ENCODE measurements at regions not wholly inside any gene's neighbourhood (a gene's known extent, or its start where the extent isn't known, plus 50 kb on each side); places are given as distances from the start of the nearest gene placed in this dataset.

- H3K4me1 ChIP-seq (ENCODE audit: insufficient read depth, low read length): no peaks in the 10 kb centered on the region
- no peak overlapping the region for H3K9ac ChIP-seq (ENCODE audit: low read depth, low read length)
- H3K36me3 ChIP-seq (ENCODE audit: insufficient read depth, low read depth, low read length): no peaks in the 10 kb centered on the region
- H3K27me3 ChIP-seq (ENCODE audit: insufficient read depth, low read length): no peaks in the 10 kb centered on the region
- H3K27ac ChIP-seq (ENCODE audit: low read length): no peak overlapping the region
- no peak overlapping the region for H3K4me3 ChIP-seq (ENCODE audit: low read length)
- no peaks in the 10 kb centered on the region for H3K9me3 ChIP-seq (ENCODE audit: insufficient read depth, low read depth, low read length)
These were observed 241.3 kb downstream of the EMX2 start for GRCh38 chr10:117783698-117784395.

- Histone ChIP-seq H3K9ac (ENCODE audit: low read depth, low read length) (no peak overlapping the region), H3K4me1 (ENCODE audit: insufficient read depth, low read length) (no peaks in the 10 kb centered on the region), H3K9me3 (ENCODE audit: insufficient read depth, low read depth, low read length) (no peaks in the 10 kb centered on the region), H3K36me3 (ENCODE audit: insufficient read depth, low read depth, low read length) (no peaks in the 10 kb centered on the region), H3K27ac (ENCODE audit: low read length) (no peak overlapping the region), H3K27me3 (ENCODE audit: insufficient read depth, low read length) (no peaks in the 10 kb centered on the region), H3K4me3 (ENCODE audit: low read length) (no peak overlapping the region)
These were observed 242.2 kb downstream of the EMX2 start for GRCh38 chr10:117784776-117785175.

GRCh38 chr10:117788911-117789310 lies 246.4 kb downstream of the EMX2 start:
- Histone ChIP-seq H3K9me3 (ENCODE audit: insufficient read depth, low read depth, low read length) (no peaks in the 10 kb centered on the region), H3K4me1 (ENCODE audit: insufficient read depth, low read length) (no peaks in the 10 kb centered on the region), H3K9ac (ENCODE audit: low read depth, low read length) (no peak overlapping the region), H3K4me3 (ENCODE audit: low read length) (no peak overlapping the region), H3K27me3 (ENCODE audit: insufficient read depth, low read length) (no peaks in the 10 kb centered on the region; the same call in 1 of the 2 replicates), H3K36me3 (ENCODE audit: insufficient read depth, low read depth, low read length) (no peaks in the 10 kb centered on the region), H3K27ac (ENCODE audit: low read length) (no peak overlapping the region)

GRCh38 chr10:117790179-117790578 lies 247.6 kb downstream of the EMX2 start:
- Histone ChIP-seq H3K4me1 (ENCODE audit: insufficient read depth, low read length) (no peaks in the 10 kb centered on the region), H3K27me3 (ENCODE audit: insufficient read depth, low read length) (no peaks in the 10 kb centered on the region; the same call in 1 of the 2 replicates), H3K9ac (ENCODE audit: low read depth, low read length) (no peak overlapping the region), H3K36me3 (ENCODE audit: insufficient read depth, low read depth, low read length) (no peaks in the 10 kb centered on the region), H3K4me3 (ENCODE audit: low read length) (no peak overlapping the region), H3K9me3 (ENCODE audit: insufficient read depth, low read depth, low read length) (no peaks in the 10 kb centered on the region), H3K27ac (ENCODE audit: low read length) (no peak overlapping the region)

- Histone ChIP-seq H3K9ac (ENCODE audit: low read depth, low read length) (no peak overlapping the region), H3K4me3 (ENCODE audit: low read length) (no peak overlapping the region), H3K36me3 (ENCODE audit: insufficient read depth, low read depth, low read length) (no peaks in the 10 kb centered on the region), H3K27ac (ENCODE audit: low read length) (no peak overlapping the region), H3K4me1 (ENCODE audit: insufficient read depth, low read length) (no peaks in the 10 kb centered on the region), H3K27me3 (ENCODE audit: insufficient read depth, low read length) (no peaks in the 10 kb centered on the region; the same call in 1 of the 2 replicates), H3K9me3 (ENCODE audit: insufficient read depth, low read depth, low read length) (no peaks in the 10 kb centered on the region)
These were observed 248.1 kb downstream of the EMX2 start for GRCh38 chr10:117790621-117791020.

- H3K27me3 ChIP-seq (ENCODE audit: insufficient read depth, low read length): no peaks in the 10 kb centered on the region; the same call in 1 of the 2 replicates
These were observed 249.7 kb downstream of the EMX2 start for GRCh38 chr10:117792214-117792613.

GRCh38 chr10:117796130-117796745 lies 250.5 kb downstream of the RAB11FIP2 start:
- Histone ChIP-seq H3K9me3 (ENCODE audit: insufficient read depth, low read depth, low read length) (no peaks in the 10 kb centered on the region), H3K27ac (ENCODE audit: low read length) (no peak overlapping the region), H3K36me3 (ENCODE audit: insufficient read depth, low read depth, low read length) (no peaks in the 10 kb centered on the region), H3K9ac (ENCODE audit: low read depth, low read length) (no peak overlapping the region), H3K4me1 (ENCODE audit: insufficient read depth, low read length) (no peaks in the 10 kb centered on the region), H3K4me3 (ENCODE audit: low read length) (no peak overlapping the region), H3K27me3 (ENCODE audit: insufficient read depth, low read length) (no peaks in the 10 kb centered on the region; the same call in 1 of the 2 replicates)

More at GRCh38 chr10:117792214-117792613, 249.7 kb downstream of the EMX2 start:
- Histone ChIP-seq H3K4me1 (ENCODE audit: insufficient read depth, low read length) (no peaks in the 10 kb centered on the region), H3K9me3 (ENCODE audit: insufficient read depth, low read depth, low read length) (no peaks in the 10 kb centered on the region), H3K36me3 (ENCODE audit: insufficient read depth, low read depth, low read length) (no peaks in the 10 kb centered on the region), H3K4me3 (ENCODE audit: low read length) (no peak overlapping the region), H3K9ac (ENCODE audit: low read depth, low read length) (no peak overlapping the region), H3K27ac (ENCODE audit: low read length) (no peak overlapping the region)

GRCh38 chr10:117797296-117797695 lies 249.4 kb downstream of the RAB11FIP2 start:
- H3K27ac ChIP-seq (ENCODE audit: low read length): no peak overlapping the region
- no peaks in the 10 kb centered on the region for H3K27me3 ChIP-seq (ENCODE audit: insufficient read depth, low read length)

GRCh38 chr10:117801691-117802090 lies 245.1 kb downstream of the RAB11FIP2 start:
- Histone ChIP-seq H3K27me3 (ENCODE audit: insufficient read depth, low read length) (no peaks in the 10 kb centered on the region), H3K9ac (ENCODE audit: low read depth, low read length) (no peak overlapping the region), H3K4me3 (ENCODE audit: low read length) (no peak overlapping the region), H3K27ac (ENCODE audit: low read length) (no peak overlapping the region), H3K4me1 (ENCODE audit: insufficient read depth, low read length) (no peaks in the 10 kb centered on the region), H3K36me3 (ENCODE audit: insufficient read depth, low read depth, low read length) (no peaks in the 10 kb centered on the region), H3K9me3 (ENCODE audit: insufficient read depth, low read depth, low read length) (no peaks in the 10 kb centered on the region)

More at GRCh38 chr10:117797296-117797695, 249.4 kb downstream of the RAB11FIP2 start:
- Histone ChIP-seq H3K9ac (ENCODE audit: low read depth, low read length) (no peak overlapping the region), H3K4me3 (ENCODE audit: low read length) (no peak overlapping the region), H3K36me3 (ENCODE audit: insufficient read depth, low read depth, low read length) (no peaks in the 10 kb centered on the region), H3K4me1 (ENCODE audit: insufficient read depth, low read length) (no peaks in the 10 kb centered on the region), H3K9me3 (ENCODE audit: insufficient read depth, low read depth, low read length) (no peaks in the 10 kb centered on the region)

- Histone ChIP-seq H3K9me3 (ENCODE audit: insufficient read depth, low read depth, low read length) (no peaks in the 10 kb centered on the region), H3K4me1 (ENCODE audit: insufficient read depth, low read length) (no peaks in the 10 kb centered on the region), H3K27me3 (ENCODE audit: insufficient read depth, low read length) (no peaks in the 10 kb centered on the region), H3K27ac (ENCODE audit: low read length) (no peak overlapping the region), H3K4me3 (ENCODE audit: low read length) (no peak overlapping the region), H3K36me3 (ENCODE audit: insufficient read depth, low read depth, low read length) (no peaks in the 10 kb centered on the region), H3K9ac (ENCODE audit: low read depth, low read length) (no peak overlapping the region)
These were observed 242.2 kb downstream of the RAB11FIP2 start for GRCh38 chr10:117804470-117805011.

- no peak overlapping the region for H3K9ac ChIP-seq (ENCODE audit: low read depth, low read length)
- H3K27ac ChIP-seq (ENCODE audit: low read length): no peak overlapping the region
- no peaks in the 10 kb centered on the region for H3K4me1 ChIP-seq (ENCODE audit: insufficient read depth, low read length)
- H3K36me3 ChIP-seq (ENCODE audit: insufficient read depth, low read depth, low read length): no peaks in the 10 kb centered on the region
- no peak overlapping the region for H3K4me3 ChIP-seq (ENCODE audit: low read length)
- H3K9me3 ChIP-seq (ENCODE audit: insufficient read depth, low read depth, low read length): peaks cover 4% of the 10 kb centered on the region; the same call in 1 of the 2 replicates
- no peaks in the 10 kb centered on the region for H3K27me3 ChIP-seq (ENCODE audit: insufficient read depth, low read length)
These were observed 241.6 kb downstream of the RAB11FIP2 start for GRCh38 chr10:117805139-117805538.

- H3K27me3 ChIP-seq (ENCODE audit: insufficient read depth, low read length): no peaks in the 10 kb centered on the region
- peaks cover 14% of the 10 kb centered on the region; the same call in 1 of the 2 replicates for H3K9me3 ChIP-seq (ENCODE audit: insufficient read depth, low read depth, low read length)
- no peaks in the 10 kb centered on the region for H3K36me3 ChIP-seq (ENCODE audit: insufficient read depth, low read depth, low read length)
- no peak overlapping the region for H3K27ac ChIP-seq (ENCODE audit: low read length)
- H3K4me1 ChIP-seq (ENCODE audit: insufficient read depth, low read length): no peaks in the 10 kb centered on the region
- H3K4me3 ChIP-seq (ENCODE audit: low read length): no peak overlapping the region
- no peak overlapping the region for H3K9ac ChIP-seq (ENCODE audit: low read depth, low read length)
These were observed 239.3 kb downstream of the RAB11FIP2 start for GRCh38 chr10:117807441-117807840.

All from iPS-20b (cell line).